GM12892 (cell line): ENCODE measurements at regions not wholly inside any gene's neighbourhood (a gene's known extent, or its start where the extent isn't known, plus 50 kb on each side); places are given as distances from the start of the nearest gene placed in this dataset.

Source experiments
- POLR2A ChIP-seq: IDR thresholded peaks from 2 replicates; pipeline ENCODE4 v1.6.1; 2011; ENCODE audit warnings: low read depth, low read length, control low read depth
- TAF1 ChIP-seq: IDR thresholded peaks from 2 replicates; pipeline ENCODE4 v1.6.1; 2011; ENCODE audit warnings: low read depth, mild to moderate bottlenecking, control low read depth, low read length, borderline replicate concordance

- no peak for TF ChIP-seq TAF1
- no peak for TF ChIP-seq POLR2A
Measured at GRCh38 chr5:166725593-166725992, 1565.9 kb upstream of the WWC1 start.
